Mucosa of rectum (tissue), 2 donors: ENCODE measurements at regions not wholly inside any gene's neighbourhood (a gene's known extent, or its start where the extent isn't known, plus 50 kb on each side); places are given as distances from the start of the nearest gene placed in this dataset.

Source experiments
- H3K27ac ChIP-seq, 2 donors: one replicate each; pipeline ENCODE4 v1.7.0; 2013; ENCODE audit warnings: inconsistent platforms in 2 of 2, low read depth in 2 of 2, low read length in 2 of 2
- H3K27me3 ChIP-seq, 2 donors: one replicate each; pipeline ENCODE4 v1.7.0; 2013; ENCODE audit warnings: low read length in 2 of 2; ENCODE audit not compliant: control insufficient read depth in 2 of 2, insufficient read depth in 2 of 2
- H3K36me3 ChIP-seq, 2 donors: one replicate each; pipeline ENCODE4 v1.7.0; 2013; ENCODE audit warnings: low read length in 2 of 2; ENCODE audit not compliant: control insufficient read depth in 2 of 2, insufficient read depth in 2 of 2
- H3K4me1 ChIP-seq, 2 donors: one replicate each; pipeline ENCODE4 v1.7.0; 2013; ENCODE audit warnings: low read length in 2 of 2, mild to moderate bottlenecking in 1 of 2; ENCODE audit not compliant: control insufficient read depth in 2 of 2, insufficient read depth in 2 of 2
- H3K4me3 ChIP-seq, 2 donors: one replicate each; pipeline ENCODE4 v1.7.0; 2013; ENCODE audit warnings: low read length in 2 of 2
- H3K9ac ChIP-seq, 2 donors: one replicate each; pipeline ENCODE4 v1.7.0; 2013; ENCODE audit warnings: low read length in 2 of 2, low read depth in 1 of 2, mild to moderate bottlenecking in 1 of 2
- H3K9me3 ChIP-seq, 2 donors: one replicate each; pipeline ENCODE4 v1.7.0; 2013; ENCODE audit warnings: low read length in 2 of 2; ENCODE audit not compliant: control insufficient read depth in 2 of 2
- donor health status: healthy.
- donor health status: Normal muscosa, but diverticular disease.

GRCh38 chr1:95449516-95449915 is 215.5 kb downstream of the RWDD3 start:
- H3K36me3 ChIP-seq, result no peaks in the 10 kb centered on the region
- H3K27me3 ChIP-seq, result no peaks in the 10 kb centered on the region
- no peaks in the 10 kb centered on the region for H3K4me1 ChIP-seq
- H3K27ac ChIP-seq, result no peak overlapping the region
- no peaks in the 10 kb centered on the region for H3K9me3 ChIP-seq
- H3K4me3 ChIP-seq, result no peak overlapping the region
- no peak overlapping the region for H3K9ac ChIP-seq

- Histone ChIP-seq H3K9me3 (no peaks in the 10 kb centered on the region), H3K4me3 (no peak overlapping the region), H3K36me3 (no peaks in the 10 kb centered on the region), H3K27me3 (no peaks in the 10 kb centered on the region), H3K4me1 (no peaks in the 10 kb centered on the region), H3K9ac (no peak overlapping the region), H3K27ac (no peak overlapping the region)
These were observed 217.0 kb downstream of the RWDD3 start for GRCh38 chr1:95451054-95451453.

GRCh38 chr1:95451904-95452303 is 217.9 kb downstream of the RWDD3 start:
- no peaks in the 10 kb centered on the region for H3K9me3 ChIP-seq

GRCh38 chr1:95453053-95453452 is 219.0 kb downstream of the RWDD3 start:
- Histone ChIP-seq H3K36me3 (no peaks in the 10 kb centered on the region), H3K9me3 (no peaks in the 10 kb centered on the region), H3K27ac (no peak overlapping the region), H3K27me3 (no peaks in the 10 kb centered on the region), H3K9ac (no peak overlapping the region), H3K4me3 (no peak overlapping the region), H3K4me1 (no peaks in the 10 kb centered on the region)

More at GRCh38 chr1:95451904-95452303, 217.9 kb downstream of the RWDD3 start:
- Histone ChIP-seq H3K9ac (no peak overlapping the region), H3K36me3 (no peaks in the 10 kb centered on the region), H3K27ac (no peak overlapping the region), H3K4me1 (no peaks in the 10 kb centered on the region), H3K27me3 (no peaks in the 10 kb centered on the region), H3K4me3 (no peak overlapping the region)

- Histone ChIP-seq H3K9me3 (no peaks in the 10 kb centered on the region), H3K9ac (no peak overlapping the region), H3K27me3 (no peaks in the 10 kb centered on the region), H3K36me3 (no peaks in the 10 kb centered on the region), H3K4me3 (no peak overlapping the region), H3K4me1 (no peaks in the 10 kb centered on the region), H3K27ac (no peak overlapping the region)
These were observed 233.0 kb downstream of the RWDD3 start for GRCh38 chr1:95467036-95467435.

- Histone ChIP-seq H3K36me3 (no peaks in the 10 kb centered on the region), H3K9me3 (no peaks in the 10 kb centered on the region), H3K4me1 (no peaks in the 10 kb centered on the region), H3K4me3 (no peak overlapping the region), H3K27ac (no peak overlapping the region), H3K9ac (no peak overlapping the region), H3K27me3 (no peaks in the 10 kb centered on the region)
These were observed 241.9 kb downstream of the RWDD3 start for GRCh38 chr1:95475686-95476457.

GRCh38 chr1:95496307-95496706 is 262.3 kb downstream of the RWDD3 start:
- no peak overlapping the region for H3K4me3 ChIP-seq
- H3K9me3 ChIP-seq, result no peaks in the 10 kb centered on the region
- no peaks in the 10 kb centered on the region for H3K4me1 ChIP-seq
- H3K27me3 ChIP-seq, result no peaks in the 10 kb centered on the region
- no peak overlapping the region for H3K27ac ChIP-seq
- no peaks in the 10 kb centered on the region for H3K36me3 ChIP-seq
- no peak overlapping the region for H3K9ac ChIP-seq

GRCh38 chr1:95496773-95497172 is 262.8 kb downstream of the RWDD3 start:
- Histone ChIP-seq H3K4me1 (no peaks in the 10 kb centered on the region), H3K9ac (no peak overlapping the region), H3K27me3 (no peaks in the 10 kb centered on the region), H3K36me3 (no peaks in the 10 kb centered on the region), H3K27ac (no peak overlapping the region), H3K9me3 (no peaks in the 10 kb centered on the region), H3K4me3 (no peak overlapping the region)

GRCh38 chr1:95497566-95497965 is 263.6 kb downstream of the RWDD3 start:
- H3K4me1 ChIP-seq, result no peaks in the 10 kb centered on the region
- H3K4me3 ChIP-seq, result no peak overlapping the region
- H3K9me3 ChIP-seq, result no peaks in the 10 kb centered on the region
- no peak overlapping the region for H3K27ac ChIP-seq
- H3K27me3 ChIP-seq, result no peaks in the 10 kb centered on the region
- H3K36me3 ChIP-seq, result no peaks in the 10 kb centered on the region
- no peak overlapping the region for H3K9ac ChIP-seq

GRCh38 chr1:95503278-95504030 is 269.4 kb downstream of the RWDD3 start:
- H3K4me1 ChIP-seq, result no peaks in the 10 kb centered on the region

More at GRCh38 chr1:95503278-95504030, 269.4 kb downstream of the RWDD3 start:
- Histone ChIP-seq H3K27me3 (no peaks in the 10 kb centered on the region), H3K9me3 (no peaks in the 10 kb centered on the region), H3K36me3 (no peaks in the 10 kb centered on the region), H3K27ac (no peak overlapping the region), H3K4me3 (no peak overlapping the region), H3K9ac (no peak overlapping the region)
